T-cell (primary cell): ENCODE measurements at regions not wholly inside any gene's neighbourhood (a gene's known extent, or its start where the extent isn't known, plus 50 kb on each side); places are given as distances from the start of the nearest gene placed in this dataset.

Experiments
- ATAC-seq, 4 experiments: fragments of 200-7000 bp in 3 of 4; fragments of 150-1000 bp in 1 of 4; cut with Tn5 transposase; replicated peaks in 1 of 4; 1 replicate in 3 of 4; 2 replicates in 1 of 4; pipeline ENCODE4 v1.10.0; 2021; ENCODE audit warnings: moderate library complexity in 3 of 4, mild to moderate bottlenecking in 2 of 4, moderate number of reproducible peaks in 1 of 4
- CTCF ChIA-PET, 2 donors: fragments of 300-600 bp; sonication (Branson Sonifier 250); formaldehyde crosslinking; loops; one replicate each; lab custom pipeline; 2022; ENCODE audit warnings: antibody characterized with exemption in 2 of 2; lab: Charles Lee
- POLR2A ChIA-PET, 2 donors: fragments of 300-600 bp; sonication (Branson Sonifier 250); formaldehyde crosslinking; loops; one replicate each; lab custom pipeline; 2022; ENCODE audit warnings: antibody characterized with exemption in 2 of 2; lab: Charles Lee
- DNase-seq, 35 experiments: peaks; one replicate each; pipeline versions ENCODE4 v3.0.0 to v3.0.0-alpha.2; 2013 to 2023
- H3K27ac ChIP-seq: one replicate; pipeline ENCODE4 v1.5.1; 2013; ENCODE audit warnings: low read length
- H3K27me3 ChIP-seq, 2 experiments: replicated peaks in 1 of 2; 1 replicate in 1 of 2; 2 replicates in 1 of 2; pipeline versions ENCODE4 v1.6.1 to v1.7.0; 2013; ENCODE audit warnings: low read length in 1 of 2, mixed read lengths in 1 of 2; ENCODE audit not compliant: control insufficient read depth in 2 of 2, insufficient read depth in 2 of 2; ENCODE audit errors: extremely low read depth in 1 of 2
- H3K36me3 ChIP-seq, 2 donors: 1 replicate in 1 of 2; 2 replicates in 1 of 2; pipeline versions ENCODE4 v1.6.1 to v1.7.0; 2013; ENCODE audit warnings: low read length in 1 of 2; ENCODE audit not compliant: control insufficient read depth in 2 of 2, insufficient read depth in 1 of 2; ENCODE audit errors: extremely low read depth in 1 of 2
- H3K4me1 ChIP-seq, 2 experiments: 1 replicate in 1 of 2; 2 replicates in 1 of 2; pipeline versions ENCODE4 v1.6.1 to v1.7.0; 2013; ENCODE audit warnings: low read length in 2 of 2, mixed read lengths in 1 of 2; ENCODE audit not compliant: insufficient read depth in 2 of 2, control insufficient read depth in 1 of 2; ENCODE audit errors: extremely low read depth in 1 of 2
- H3K4me3 ChIP-seq, 2 donors: 1 replicate in 1 of 2; 2 replicates in 1 of 2; pipeline versions ENCODE4 v1.5.1 to v1.7.0; 2013; ENCODE audit warnings: mild to moderate bottlenecking in 2 of 2, low read length in 1 of 2, moderate library complexity in 1 of 2; ENCODE audit not compliant: control insufficient read depth in 1 of 2; ENCODE audit errors: extremely low read depth in 1 of 2
- H3K9me3 ChIP-seq: 2 replicates; pipeline ENCODE4 v1.7.0; 2013
- H3K27ac Mint-ChIP-seq, 2 donors: one replicate each; pipeline ENCODE4 v1.8.0; 2020 to 2021; ENCODE audit warnings: mild to moderate bottlenecking in 2 of 2, mixed read lengths in 2 of 2
- H3K27me3 Mint-ChIP-seq, 2 donors: one replicate each; pipeline ENCODE4 v1.8.0; 2021 to 2022; ENCODE audit warnings: mixed read lengths in 2 of 2
- H3K36me3 Mint-ChIP-seq: one replicate; pipeline ENCODE4 v1.8.0; 2021; ENCODE audit warnings: mixed read lengths
- H3K4me1 Mint-ChIP-seq, 3 donors: one replicate each; pipeline ENCODE4 v1.8.0; 2020 to 2022; ENCODE audit warnings: mixed read lengths in 3 of 3, mild to moderate bottlenecking in 1 of 3
- H3K4me3 Mint-ChIP-seq, 3 donors: one replicate each; pipeline ENCODE4 v1.8.0; 2020 to 2022; ENCODE audit warnings: mild to moderate bottlenecking in 3 of 3, mixed read lengths in 3 of 3, moderate library complexity in 3 of 3
- H3K9me3 Mint-ChIP-seq, 3 donors: one replicate each; pipeline ENCODE4 v1.8.0; 2020 to 2022; ENCODE audit warnings: mixed read lengths in 3 of 3
- WGBS: methylation state at CpG from one replicate; pipeline ENCODE4 v1.1.5; 2013; ENCODE audit warnings: missing lambda C conversion rate; ENCODE audit not compliant: insufficient coverage; 5-methylcytosine and 5-hydroxymethylcytosine counted together

GRCh38 chr16:55380485-55380884 is 56.5 kb downstream of the IRX6 start:
- WGBS: 33% methylated on average over 1 of the region's 7 CpGs

GRCh38 chr16:55384288-55385247 is 60.6 kb downstream of the IRX6 start:
- Mint-ChIP-seq H3K36me3 (no peaks in the 10 kb centered on the region), H3K27ac (no peak overlapping the region), H3K27me3 (peaks cover 0 to 17% of the 10 kb centered on the region in 2 donors), H3K9me3 (no peaks in the 10 kb centered on the region), H3K4me3 (no peak overlapping the region), H3K4me1 (no peaks in the 10 kb centered on the region)
- Histone ChIP-seq H3K9me3 (no peaks in the 10 kb centered on the region), H3K4me1 (no peaks in the 10 kb centered on the region), H3K27ac (no peak overlapping the region), H3K36me3 (no peaks in the 10 kb centered on the region), H3K4me3 (no peak overlapping the region), H3K27me3 (peaks cover 0 to 6% of the 10 kb centered on the region in 2 experiments)
- 60% methylated on average over 1 of the region's 12 CpGs for WGBS
- CTCF ChIA-PET: no interaction called here
- no peak for ATAC-seq
- POLR2A ChIA-PET: no interaction called here
- no peak for DNase-seq

More at GRCh38 chr16:55380485-55380884, 56.5 kb downstream of the IRX6 start:
- ChIA-PET CTCF (no interaction called here), POLR2A (no interaction called here)
- Histone ChIP-seq H3K4me1 (no peaks in the 10 kb centered on the region), H3K27ac (no peak overlapping the region), H3K4me3 (no peak overlapping the region), H3K36me3 (no peaks in the 10 kb centered on the region), H3K27me3 (peaks cover 0 to 6% of the 10 kb centered on the region in 2 experiments), H3K9me3 (no peaks in the 10 kb centered on the region)
- Mint-ChIP-seq H3K9me3 (no peaks in the 10 kb centered on the region), H3K27me3 (peaks cover 5 to 27% of the 10 kb centered on the region in 2 donors), H3K4me1 (no peaks in the 10 kb centered on the region), H3K4me3 (no peak overlapping the region), H3K36me3 (no peaks in the 10 kb centered on the region), H3K27ac (no peak overlapping the region)
- ATAC-seq: no peak
- no peak for DNase-seq

- peaks cover 0 to 10% of the 10 kb centered on the region in 2 donors for H3K27me3 Mint-ChIP-seq
- no CpG with 5 or more reads among the region's 3 CpGs for WGBS
- Histone ChIP-seq H3K27ac (no peak overlapping the region), H3K4me3 (no peak overlapping the region), H3K9me3 (no peaks in the 10 kb centered on the region), H3K36me3 (no peaks in the 10 kb centered on the region), H3K27me3 (no peaks in the 10 kb centered on the region), H3K4me1 (no peaks in the 10 kb centered on the region)
- DNase-seq: no peak
- no peaks in the 10 kb centered on the region for H3K4me1 Mint-ChIP-seq
- H3K27ac Mint-ChIP-seq: no peak overlapping the region
- H3K36me3 Mint-ChIP-seq: no peaks in the 10 kb centered on the region
- H3K9me3 Mint-ChIP-seq: no peaks in the 10 kb centered on the region
- ChIA-PET CTCF (no interaction called here), POLR2A (no interaction called here)
- H3K4me3 Mint-ChIP-seq: no peak overlapping the region
- ATAC-seq: no peak
Observed at GRCh38 chr16:55385359-55385758, 61.4 kb downstream of the IRX6 start.

DNA sequence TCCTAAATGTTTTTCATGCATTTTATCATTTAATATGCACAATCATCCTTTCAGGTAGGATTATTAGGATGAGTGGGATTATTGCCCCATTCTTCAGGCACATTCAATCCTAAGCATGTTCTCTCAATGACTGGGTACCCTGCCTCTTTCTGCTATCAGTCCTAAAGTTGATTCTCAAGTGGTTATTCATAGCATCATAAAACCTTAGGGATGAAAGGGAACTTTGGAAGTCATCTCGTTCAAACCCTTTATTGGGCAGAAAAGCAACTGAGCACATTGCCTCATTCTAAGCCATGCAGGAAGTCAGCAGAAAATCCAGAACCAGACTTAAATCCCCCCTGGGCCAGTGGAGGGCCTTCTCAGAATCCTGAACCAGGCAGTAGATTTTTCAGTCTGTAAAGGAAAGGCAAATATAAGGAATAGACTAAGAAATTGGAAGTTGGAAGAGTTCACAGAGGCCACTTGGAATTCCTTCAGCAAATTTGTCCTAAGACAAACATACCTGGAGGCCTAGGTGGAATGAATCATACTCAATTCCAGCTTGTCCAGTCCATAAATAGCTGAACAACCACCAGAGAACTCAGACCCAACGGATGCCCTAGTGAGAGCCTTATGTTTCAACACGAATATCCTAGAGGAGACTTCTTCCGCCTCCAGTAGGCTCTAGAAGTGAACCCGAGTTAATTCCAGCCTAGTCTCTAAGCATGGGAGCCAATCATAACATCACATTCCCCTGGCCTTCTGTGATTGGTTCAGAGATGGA is 62.7 kb downstream of the IRX6 start:
- H3K27me3 ChIP-seq: no peaks in the 10 kb centered on the region
- H3K36me3 ChIP-seq: no peaks in the 10 kb centered on the region
- ATAC-seq (no peak), DNase-seq (no peak)
- H3K9me3 Mint-ChIP-seq: no peaks in the 10 kb centered on the region
- H3K27ac ChIP-seq: no peak overlapping the region
- H3K36me3 Mint-ChIP-seq: no peaks in the 10 kb centered on the region
- H3K4me3 Mint-ChIP-seq: no peak overlapping the region
- no peaks in the 10 kb centered on the region for H3K4me1 Mint-ChIP-seq
- no peak overlapping the region for H3K27ac Mint-ChIP-seq
- 100% methylated on average over 1 of the region's 5 CpGs for WGBS
- POLR2A ChIA-PET: no interaction called here
- no peaks in the 10 kb centered on the region for H3K9me3 ChIP-seq
- no peaks in the 10 kb centered on the region for H3K4me1 ChIP-seq
- peaks cover 0 to 7% of the 10 kb centered on the region in 2 donors for H3K27me3 Mint-ChIP-seq
- CTCF ChIA-PET: no interaction called here
- no peak overlapping the region for H3K4me3 ChIP-seq

- no peaks in the 10 kb centered on the region for H3K9me3 Mint-ChIP-seq
- H3K27ac ChIP-seq: no peak overlapping the region
- POLR2A ChIA-PET: no interaction called here
- H3K27me3 Mint-ChIP-seq: peaks cover 0 to 10% of the 10 kb centered on the region in 2 donors
- CTCF ChIA-PET: no interaction called here
- DNase-seq (no peak), ATAC-seq (no peak)
- H3K9me3 ChIP-seq: no peaks in the 10 kb centered on the region
- H3K36me3 ChIP-seq: no peaks in the 10 kb centered on the region
- H3K27ac Mint-ChIP-seq: no peak overlapping the region
- 83% methylated on average over 1 of the region's 5 CpGs for WGBS
- H3K4me3 ChIP-seq: no peak overlapping the region
- no peaks in the 10 kb centered on the region for H3K27me3 ChIP-seq
- H3K4me1 Mint-ChIP-seq: no peaks in the 10 kb centered on the region
- H3K36me3 Mint-ChIP-seq: no peaks in the 10 kb centered on the region
- H3K4me1 ChIP-seq: no peaks in the 10 kb centered on the region
- H3K4me3 Mint-ChIP-seq: no peak overlapping the region
Observed at GRCh38 chr16:55388131-55388862, 64.3 kb downstream of the IRX6 start.

DNA sequence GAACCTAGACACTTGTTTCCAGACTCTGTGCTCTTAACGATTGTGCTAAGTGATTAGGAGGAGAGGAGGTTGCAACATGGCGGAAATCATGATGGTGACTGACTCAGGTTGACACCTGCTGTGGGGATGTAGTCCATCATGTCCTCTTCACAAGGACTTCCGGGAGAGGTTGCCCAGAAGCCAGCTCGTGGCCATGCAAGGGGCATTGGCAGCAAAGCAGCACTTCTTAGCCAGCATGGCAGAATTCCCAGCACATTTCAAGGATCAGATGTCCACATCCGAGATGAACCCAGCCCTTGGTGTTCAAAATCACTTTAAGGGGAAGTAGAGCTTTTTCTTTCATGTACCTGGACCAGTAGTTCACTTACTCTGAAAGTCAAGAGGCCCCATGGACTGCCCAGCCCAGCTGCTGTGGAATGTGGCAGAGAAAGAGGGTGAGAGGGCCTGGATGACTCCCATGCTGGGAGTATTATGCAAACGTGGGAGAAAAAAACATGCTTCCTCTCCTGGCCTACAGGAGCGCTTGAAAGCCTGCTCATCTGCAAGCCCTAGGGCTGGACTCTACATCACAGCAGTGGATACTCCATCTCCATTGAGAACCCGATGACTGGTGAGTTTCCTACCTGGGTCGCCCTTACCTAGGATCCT is 65.5 kb downstream of the IRX6 start:
- no peaks in the 10 kb centered on the region for H3K36me3 ChIP-seq
- ATAC-seq (no peak), DNase-seq (no peak)
- H3K9me3 ChIP-seq: no peaks in the 10 kb centered on the region
- Mint-ChIP-seq H3K36me3 (no peaks in the 10 kb centered on the region), H3K4me1 (no peaks in the 10 kb centered on the region), H3K4me3 (no peak overlapping the region), H3K9me3 (no peaks in the 10 kb centered on the region), H3K27me3 (peaks cover 0 to 7% of the 10 kb centered on the region in 2 donors), H3K27ac (no peak overlapping the region)
- no peaks in the 10 kb centered on the region for H3K4me1 ChIP-seq
- ChIA-PET POLR2A (no interaction called here), CTCF (no interaction called here)
- no peak overlapping the region for H3K27ac ChIP-seq
- no peak overlapping the region for H3K4me3 ChIP-seq
- no peaks in the 10 kb centered on the region for H3K27me3 ChIP-seq
- WGBS: 84% methylated on average over 8 of the region's 9 CpGs
